H1 (cell line): ENCODE measurements at regions not wholly inside any gene's neighbourhood (a gene's known extent, or its start where the extent isn't known, plus 50 kb on each side); places are given as distances from the start of the nearest gene placed in this dataset.

ENCODE experiments used
- CEBPB ChIP-seq: IDR thresholded peaks from 2 replicates; pipeline ENCODE4 v1.6.1; 2012; ENCODE audit warnings: low read depth, low read length
- CREB1 ChIP-seq: IDR thresholded peaks from 2 replicates; pipeline ENCODE4 v1.6.1; 2012; ENCODE audit warnings: inconsistent platforms
- EP300 ChIP-seq, 2 experiments: IDR thresholded peaks; 1 replicate in 1 of 2; 2 replicates in 1 of 2; pipeline ENCODE4 v1.6.1; 2011 to 2012; ENCODE audit warnings: low read depth in 2 of 2, low read length in 2 of 2, mild to moderate bottlenecking in 2 of 2, borderline replicate concordance in 1 of 2, inconsistent platforms in 1 of 2, moderate library complexity in 1 of 2
- EZH2 ChIP-seq: fragments of 200-600 bp; sonication (generic); IDR thresholded peaks from 2 replicates; pipeline ENCODE4 v1.7.1; 2012; ENCODE audit warnings: low read depth, mild to moderate bottlenecking, moderate library complexity, low read length, inconsistent platforms; ENCODE audit not compliant: severe bottlenecking
- GABPA ChIP-seq: IDR thresholded peaks from 2 replicates; pipeline ENCODE4 v1.6.1; 2011; ENCODE audit warnings: mild to moderate bottlenecking, low read length, moderate library complexity, borderline replicate concordance; ENCODE audit not compliant: insufficient read depth
- MAFK ChIP-seq: IDR thresholded peaks from 2 replicates; pipeline ENCODE4 v1.6.1; 2012; ENCODE audit warnings: low read depth, mild to moderate bottlenecking, improper control_type of control experiment, low read length
- POLR2AphosphoS5 ChIP-seq: IDR thresholded peaks from 2 replicates; pipeline ENCODE4 v1.6.1; 2011; ENCODE audit warnings: low read depth, low read length
- RAD21 ChIP-seq, 2 experiments: IDR thresholded peaks in 1 of 2; conservative IDR thresholded peaks in 1 of 2; 2 replicates each; pipeline ENCODE4 v1.6.1; 2011; ENCODE audit warnings: low read depth in 2 of 2, low read length in 2 of 2, improper control_type of control experiment in 1 of 2, inconsistent platforms in 1 of 2, mild to moderate bottlenecking in 1 of 2, moderate library complexity in 1 of 2
- SUZ12 ChIP-seq: fragments of 200-600 bp; sonication (generic); IDR thresholded peaks from 2 replicates; pipeline ENCODE4 v1.6.1; 2012; ENCODE audit warnings: mild to moderate bottlenecking, inconsistent platforms, low read length, moderate library complexity, mixed read lengths
- TAF1 ChIP-seq: IDR thresholded peaks from 2 replicates; pipeline ENCODE4 v1.6.1; 2011; ENCODE audit warnings: mild to moderate bottlenecking, low read depth, low read length
- TEAD4 ChIP-seq: IDR thresholded peaks from 2 replicates; pipeline ENCODE4 v1.6.1; 2012; ENCODE audit warnings: low read depth, low read length, inconsistent platforms, mixed read lengths
- YY1 ChIP-seq: IDR thresholded peaks from 2 replicates; pipeline ENCODE4 v1.6.1; 2011; ENCODE audit warnings: low read depth, mild to moderate bottlenecking, low read length
- TF ChIP-seq, protein P1 (sequence below): IDR thresholded peaks from 2 replicates; pipeline ENCODE4 v1.6.1; 2012; ENCODE audit warnings: low read length, inconsistent platforms
- TF ChIP-seq, protein P2 (sequence below), 3 experiments: IDR thresholded peaks; 1 replicate in 2 of 3; 2 replicates in 1 of 3; pipeline versions ENCODE4 v1.5.1 to v1.6.1; 2011; ENCODE audit warnings: low read length in 3 of 3, mild to moderate bottlenecking in 3 of 3, inconsistent platforms in 2 of 3, low read depth in 1 of 3, moderate library complexity in 1 of 3; ENCODE audit not compliant: insufficient read depth in 1 of 3; ENCODE audit errors: control extremely low read depth in 1 of 3

DNA sequence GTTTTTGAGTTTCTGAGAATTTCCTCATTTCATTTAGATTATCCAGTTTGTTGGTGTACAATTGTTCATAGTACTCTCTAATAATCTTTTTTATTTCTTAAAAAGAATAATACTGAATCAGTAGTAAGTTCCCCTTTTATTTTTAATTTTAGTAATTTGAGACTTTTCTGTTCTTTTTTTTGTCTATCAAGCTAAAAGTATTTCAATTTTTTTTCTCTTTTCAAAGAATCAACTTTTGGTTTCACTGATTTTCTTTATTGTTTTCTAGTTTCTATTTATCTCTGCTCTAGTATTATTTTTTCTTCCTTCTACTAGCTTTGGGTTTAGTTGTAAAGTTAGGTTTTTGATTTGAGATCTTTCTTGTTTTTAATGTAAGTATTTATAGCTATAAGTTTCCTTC lies 60.6 kb upstream of the ARL15 start:
- no peak for TF ChIP-seq MAFK
- no peak for TF ChIP-seq TAF1
- TF ChIP-seq GABPA, result no peak
- no peak for TF ChIP-seq EZH2
- TF ChIP-seq POLR2AphosphoS5, result no peak
- no peak for TF ChIP-seq CEBPB
- TF ChIP-seq EP300 (IDR thresholded peaks at IDR 0.05; ENCODE audit: borderline replicate concordance in 1 of 2, low read depth in 2 of 2, low read length in 2 of 2), result no peak
- TF ChIP-seq, protein P1, sequence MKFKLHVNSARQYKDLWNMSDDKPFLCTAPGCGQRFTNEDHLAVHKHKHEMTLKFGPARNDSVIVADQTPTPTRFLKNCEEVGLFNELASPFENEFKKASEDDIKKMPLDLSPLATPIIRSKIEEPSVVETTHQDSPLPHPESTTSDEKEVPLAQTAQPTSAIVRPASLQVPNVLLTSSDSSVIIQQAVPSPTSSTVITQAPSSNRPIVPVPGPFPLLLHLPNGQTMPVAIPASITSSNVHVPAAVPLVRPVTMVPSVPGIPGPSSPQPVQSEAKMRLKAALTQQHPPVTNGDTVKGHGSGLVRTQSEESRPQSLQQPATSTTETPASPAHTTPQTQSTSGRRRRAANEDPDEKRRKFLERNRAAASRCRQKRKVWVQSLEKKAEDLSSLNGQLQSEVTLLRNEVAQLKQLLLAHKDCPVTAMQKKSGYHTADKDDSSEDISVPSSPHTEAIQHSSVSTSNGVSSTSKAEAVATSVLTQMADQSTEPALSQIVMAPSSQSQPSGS, result no peak
- TF ChIP-seq, protein P2, sequence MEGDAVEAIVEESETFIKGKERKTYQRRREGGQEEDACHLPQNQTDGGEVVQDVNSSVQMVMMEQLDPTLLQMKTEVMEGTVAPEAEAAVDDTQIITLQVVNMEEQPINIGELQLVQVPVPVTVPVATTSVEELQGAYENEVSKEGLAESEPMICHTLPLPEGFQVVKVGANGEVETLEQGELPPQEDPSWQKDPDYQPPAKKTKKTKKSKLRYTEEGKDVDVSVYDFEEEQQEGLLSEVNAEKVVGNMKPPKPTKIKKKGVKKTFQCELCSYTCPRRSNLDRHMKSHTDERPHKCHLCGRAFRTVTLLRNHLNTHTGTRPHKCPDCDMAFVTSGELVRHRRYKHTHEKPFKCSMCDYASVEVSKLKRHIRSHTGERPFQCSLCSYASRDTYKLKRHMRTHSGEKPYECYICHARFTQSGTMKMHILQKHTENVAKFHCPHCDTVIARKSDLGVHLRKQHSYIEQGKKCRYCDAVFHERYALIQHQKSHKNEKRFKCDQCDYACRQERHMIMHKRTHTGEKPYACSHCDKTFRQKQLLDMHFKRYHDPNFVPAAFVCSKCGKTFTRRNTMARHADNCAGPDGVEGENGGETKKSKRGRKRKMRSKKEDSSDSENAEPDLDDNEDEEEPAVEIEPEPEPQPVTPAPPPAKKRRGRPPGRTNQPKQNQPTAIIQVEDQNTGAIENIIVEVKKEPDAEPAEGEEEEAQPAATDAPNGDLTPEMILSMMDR (IDR thresholded peaks at IDR 0.05; ENCODE audit: control extremely low read depth in 1 of 3, insufficient read depth in 1 of 3, low read depth in 1 of 3, low read length in 3 of 3), result no peak
- no peak for TF ChIP-seq SUZ12
- TF ChIP-seq CREB1, result no peak
- no peak for TF ChIP-seq YY1
- TF ChIP-seq TEAD4, result no peak
- TF ChIP-seq RAD21 (IDR thresholded peaks at IDR 0.05 in 1 of 2, conservative IDR thresholded peaks at IDR 0.05 in 1 of 2; ENCODE audit: low read depth in 2 of 2, low read length in 2 of 2), result no peak
